Aorta (tissue), 5 donors: ENCODE measurements at regions not wholly inside any gene's neighbourhood (a gene's known extent, or its start where the extent isn't known, plus 50 kb on each side); places are given as distances from the start of the nearest gene placed in this dataset.

Source experiments
- ATAC-seq: fragments of 200-7000 bp; cut with Tn5 transposase; one replicate; pipeline ENCODE4 v1.9.1; 2022; ENCODE audit warnings: moderate library complexity; ENCODE audit not compliant: low FRiP score
- DNase-seq, 2 donors: peaks; one replicate each; pipeline ENCODE4 v3.0.0-alpha.2; 2020
- H3K27ac ChIP-seq, 2 donors: one replicate each; pipeline ENCODE4 v1.5.1; 2013; ENCODE audit warnings: low read length in 2 of 2, mild to moderate bottlenecking in 2 of 2, moderate library complexity in 2 of 2, control low read depth in 1 of 2, inconsistent platforms in 1 of 2, low read depth in 1 of 2
- H3K27me3 ChIP-seq, 2 donors: one replicate each; pipeline ENCODE4 v1.6.1; 2013; ENCODE audit warnings: control low read depth in 1 of 2, low read length in 1 of 2, mild to moderate bottlenecking in 1 of 2, moderate library complexity in 1 of 2; ENCODE audit not compliant: insufficient read depth in 2 of 2, control insufficient read depth in 1 of 2
- H3K36me3 ChIP-seq, 2 donors: one replicate each; pipeline ENCODE4 v1.6.1; 2013; ENCODE audit warnings: control low read depth in 1 of 2, low read length in 1 of 2, mild to moderate bottlenecking in 1 of 2; ENCODE audit not compliant: insufficient read depth in 2 of 2, control insufficient read depth in 1 of 2
- H3K4me1 ChIP-seq, 2 donors: one replicate each; pipeline ENCODE4 v1.6.1; 2013; ENCODE audit warnings: low read length in 2 of 2, control low read depth in 1 of 2, mild to moderate bottlenecking in 1 of 2, moderate library complexity in 1 of 2; ENCODE audit not compliant: insufficient read depth in 2 of 2, control insufficient read depth in 1 of 2
- H3K4me3 ChIP-seq, 2 donors: one replicate each; pipeline ENCODE4 v1.5.1; 2013; ENCODE audit warnings: low read length in 2 of 2, control low read depth in 1 of 2, mild to moderate bottlenecking in 1 of 2
- H3K9me3 ChIP-seq: one replicate; pipeline ENCODE4 v1.6.1; 2013; ENCODE audit warnings: mild to moderate bottlenecking, low read length; ENCODE audit not compliant: control insufficient read depth
- WGBS, 2 donors: extraction: QIAGEN DNeasy Blood & Tissue Kit; methylation state at CpG; one replicate each; pipeline ENCODE4 v1.1.7; 2013; 5-methylcytosine and 5-hydroxymethylcytosine counted together
- intact Hi-C, 2 donors: fragments of 100-400 bp; cut with DNase I; formaldehyde crosslinking; loops; one replicate each; pipeline versions ENCODE4 v1.14.2 to v1.15.0; 2022
- donor health status: healthy with polysubstance abuse.
- donor health status: Bipolar disorder and iron deficiency.
- donor health status: DM: no; HTN: no; CAD: no.
- donor health status: DM: no; HTN: no; CAD: no.
- donor health status: DM: yes; HTN: yes; CAD: no.

DNA sequence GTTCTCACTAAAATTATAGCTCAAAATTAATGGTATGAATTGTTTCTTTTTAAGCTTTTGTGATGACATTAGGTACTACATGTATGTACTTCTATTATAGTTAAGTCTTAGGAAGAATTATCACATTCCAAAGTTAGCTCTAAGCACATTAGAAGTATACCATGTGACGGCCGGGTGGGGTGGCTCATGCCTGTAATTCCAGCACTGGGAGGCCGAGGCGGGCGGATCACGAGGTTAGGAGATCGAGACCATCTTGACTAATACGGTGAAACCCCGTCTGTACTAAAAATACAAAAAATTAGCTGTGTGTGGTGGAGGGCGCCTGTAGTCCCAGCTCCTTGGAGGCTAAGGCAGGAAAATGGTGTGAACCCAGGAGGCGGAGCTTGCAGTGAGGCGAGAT, 1265.1 kb upstream of the SPRY2 start:
- no peak for ATAC-seq
- WGBS, 2 donors = 96 to 97% methylated on average over 12 of the region's 12 CpGs
- H3K9me3 ChIP-seq = no peaks in the 10 kb centered on the region

DNA sequence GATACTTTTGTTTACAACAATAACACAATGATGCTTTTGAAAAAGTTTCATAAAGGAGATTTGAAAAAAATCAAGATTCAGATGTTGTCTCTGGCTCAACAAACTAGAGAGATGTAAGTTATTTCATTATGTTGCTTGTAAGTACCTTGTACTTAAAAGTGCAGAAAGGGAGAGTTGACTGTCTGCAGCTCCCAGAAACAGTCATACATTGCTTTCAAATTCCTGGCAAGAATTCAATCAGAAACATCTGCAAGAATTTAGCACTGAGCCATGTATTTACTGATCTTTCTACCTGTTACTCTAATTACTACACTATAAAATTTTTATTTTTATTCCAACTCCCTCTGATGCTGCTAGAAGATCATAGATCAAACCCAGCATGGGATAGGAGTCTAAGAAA, 1261.3 kb upstream of the SPRY2 start:
- Histone ChIP-seq H3K36me3 (no peaks in the 10 kb centered on the region), H3K4me3 (no peak overlapping the region), H3K9me3 (no peaks in the 10 kb centered on the region), H3K27ac (no peak overlapping the region), H3K27me3 (no peaks in the 10 kb centered on the region), H3K4me1 (no peaks in the 10 kb centered on the region)
- intact Hi-C loops = no loop called here
- no peak for ATAC-seq
- no peak for DNase-seq

More for the DNA sequence above, 1265.1 kb upstream of the SPRY2 start:
- H3K27me3 ChIP-seq = no peaks in the 10 kb centered on the region
- peak in 1 of 2 donors; percentile 67 for DNase-seq
- intact Hi-C loops = no loop called here
- no peak overlapping the region for H3K27ac ChIP-seq
- H3K4me3 ChIP-seq = no peak overlapping the region
- no peaks in the 10 kb centered on the region for H3K4me1 ChIP-seq
- no peaks in the 10 kb centered on the region for H3K36me3 ChIP-seq

DNA sequence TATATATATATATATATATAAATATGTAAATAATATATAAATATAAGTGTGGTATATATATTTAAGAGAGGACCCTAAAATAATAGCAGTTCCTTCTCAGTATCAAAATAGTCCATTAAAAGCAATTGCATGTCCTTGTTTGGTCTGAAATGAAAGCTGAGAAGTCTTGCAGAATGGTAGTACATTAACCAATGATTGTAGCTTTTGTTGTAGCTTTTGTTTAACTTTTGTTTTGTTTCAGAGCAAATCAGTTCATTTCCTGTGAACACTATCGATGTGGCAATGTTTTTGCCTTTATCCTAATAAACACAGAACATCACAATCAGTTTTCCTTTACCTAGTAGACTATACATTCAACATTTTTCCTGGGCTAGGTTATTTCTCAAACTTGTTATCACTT, 1256.2 kb upstream of the SPRY2 start:
- intact Hi-C loops = no loop called here
- DNase-seq = no peak
- Histone ChIP-seq H3K4me1 (no peaks in the 10 kb centered on the region), H3K27ac (no peak overlapping the region), H3K27me3 (no peaks in the 10 kb centered on the region), H3K36me3 (no peaks in the 10 kb centered on the region), H3K9me3 (no peaks in the 10 kb centered on the region), H3K4me3 (no peak overlapping the region)
- 51 to 70% methylated on average over 1 of the region's 1 CpG for WGBS, 2 donors
- ATAC-seq = no peak

DNA sequence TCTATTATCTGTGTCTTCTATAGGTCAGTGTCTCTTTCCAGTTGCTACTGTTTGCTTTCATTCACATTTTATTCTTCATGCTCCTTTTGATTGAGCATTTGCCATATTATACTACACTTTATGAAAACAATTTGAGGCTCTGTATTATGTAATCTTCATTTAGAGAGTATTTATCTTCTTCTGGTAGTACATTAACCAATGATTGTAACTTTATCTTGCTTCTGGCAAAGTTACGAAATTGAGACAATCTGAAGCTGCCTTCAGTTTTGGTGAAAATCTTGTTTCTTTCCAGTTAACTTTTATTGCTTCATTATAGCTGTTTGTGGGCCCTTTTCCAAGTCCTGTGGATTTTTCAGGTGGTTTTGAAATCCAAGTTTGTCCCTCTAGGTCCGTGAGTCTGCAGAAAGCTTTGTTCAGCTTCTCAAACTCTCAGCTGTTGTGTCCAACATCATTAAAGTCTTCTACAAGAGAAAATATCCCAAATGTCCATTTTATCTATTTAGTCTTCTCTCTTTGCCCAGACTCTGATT, 1255.4 kb upstream of the SPRY2 start:
- Histone ChIP-seq H3K4me1 (no peaks in the 10 kb centered on the region), H3K27ac (no peak overlapping the region), H3K4me3 (no peak overlapping the region), H3K27me3 (no peaks in the 10 kb centered on the region), H3K36me3 (no peaks in the 10 kb centered on the region), H3K9me3 (no peaks in the 10 kb centered on the region)
- no peak for ATAC-seq
- intact Hi-C loops = no loop called here
- WGBS, 2 donors = 55 to 62% methylated on average over 2 of the region's 2 CpGs
- no peak for DNase-seq

- no peaks in the 10 kb centered on the region for H3K27me3 ChIP-seq
- no peaks in the 10 kb centered on the region for H3K9me3 ChIP-seq
- intact Hi-C loops = no loop called here
- DNase-seq = no peak
- no peaks in the 10 kb centered on the region for H3K36me3 ChIP-seq
- H3K27ac ChIP-seq = no peak overlapping the region
- no peak overlapping the region for H3K4me3 ChIP-seq
- WGBS, 2 donors = 64 to 79% methylated on average over 3 of the region's 3 CpGs
- ATAC-seq = no peak
- no peaks in the 10 kb centered on the region for H3K4me1 ChIP-seq
Measured at GRCh38 chr13:81591528-81592220, 1250.7 kb upstream of the SPRY2 start.

DNA sequence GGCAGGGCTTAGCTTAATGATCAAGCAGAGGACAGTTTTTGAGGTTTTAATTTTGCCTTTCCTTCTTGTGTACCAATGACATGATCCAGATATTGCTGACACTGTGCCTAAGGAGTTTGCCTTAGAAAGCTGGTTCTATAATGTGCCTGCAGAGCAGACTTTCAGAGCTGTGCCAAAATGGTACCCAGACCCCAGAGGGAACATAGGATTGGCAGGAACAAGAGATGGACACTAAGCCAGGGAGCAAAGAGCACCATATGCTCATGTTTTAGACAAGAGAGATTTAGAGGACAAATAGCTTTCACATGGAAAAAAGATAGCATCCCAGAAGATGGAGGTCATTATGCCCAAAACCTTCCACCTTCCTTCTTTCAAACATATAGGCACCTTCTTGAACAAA, 1241.5 kb upstream of the SPRY2 start:
- no peak for ATAC-seq
- no peaks in the 10 kb centered on the region for H3K27me3 ChIP-seq

GRCh38 chr13:81577601-81578195, 1236.8 kb upstream of the SPRY2 start:
- intact Hi-C loops = no loop called here

More for the DNA sequence above, 1241.5 kb upstream of the SPRY2 start:
- H3K27ac ChIP-seq = no peak overlapping the region
- H3K36me3 ChIP-seq = no peaks in the 10 kb centered on the region
- no peaks in the 10 kb centered on the region for H3K9me3 ChIP-seq
- intact Hi-C loops = no loop called here
- DNase-seq = no peak
- H3K4me3 ChIP-seq = no peak overlapping the region
- H3K4me1 ChIP-seq = no peaks in the 10 kb centered on the region

DNA sequence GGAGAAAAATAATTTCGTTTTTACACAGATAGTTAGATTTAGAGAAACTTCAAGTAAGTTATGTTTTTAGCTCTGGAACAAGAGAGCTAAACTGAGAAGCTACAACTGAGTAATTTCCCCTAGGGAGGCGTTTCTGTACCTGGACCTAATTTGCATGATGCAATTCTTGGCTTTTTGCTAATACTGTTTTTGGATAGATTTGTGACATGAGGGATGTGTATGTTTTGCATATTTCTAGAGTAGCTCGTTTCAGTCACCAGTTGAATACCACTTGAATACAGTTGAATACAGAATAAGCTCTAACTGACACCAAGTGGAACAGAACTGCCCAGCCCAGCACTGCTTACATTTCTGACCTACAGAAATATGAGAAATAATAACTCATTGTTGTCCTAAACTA, 1227.9 kb upstream of the SPRY2 start:
- no peak for ATAC-seq
- no peaks in the 10 kb centered on the region for H3K27me3 ChIP-seq

More at GRCh38 chr13:81577601-81578195, 1236.8 kb upstream of the SPRY2 start:
- Histone ChIP-seq H3K27ac (no peak overlapping the region), H3K4me3 (no peak overlapping the region), H3K9me3 (no peaks in the 10 kb centered on the region), H3K4me1 (no peaks in the 10 kb centered on the region), H3K36me3 (no peaks in the 10 kb centered on the region), H3K27me3 (no peaks in the 10 kb centered on the region)
- WGBS, 2 donors = 10 to 12% methylated on average over 2 of the region's 2 CpGs
- ATAC-seq (no peak), DNase-seq (no peak)

DNA sequence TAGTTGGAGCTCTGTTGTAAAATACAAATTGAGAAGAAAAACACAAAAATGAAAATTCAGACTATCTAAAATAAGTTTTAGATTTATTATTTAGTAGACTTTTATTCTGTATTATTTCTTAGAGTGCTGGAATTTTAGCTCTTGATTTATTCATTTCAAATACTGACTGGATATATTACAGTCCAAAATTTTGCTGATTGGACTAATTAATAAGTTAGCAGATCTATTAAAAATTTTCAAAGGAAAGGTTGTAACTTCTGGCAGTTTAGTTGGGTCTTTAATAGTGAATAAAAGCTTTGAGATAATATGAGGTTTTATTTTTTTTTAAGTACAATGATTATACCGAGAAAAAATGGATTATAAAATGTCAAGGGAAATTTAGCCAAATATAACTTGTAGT, 1224.9 kb upstream of the SPRY2 start:
- Histone ChIP-seq H3K27ac (no peak overlapping the region), H3K36me3 (no peaks in the 10 kb centered on the region), H3K4me1 (no peaks in the 10 kb centered on the region), H3K27me3 (no peaks in the 10 kb centered on the region), H3K4me3 (no peak overlapping the region), H3K9me3 (no peaks in the 10 kb centered on the region)
- intact Hi-C loops = no loop called here
- no peak for ATAC-seq
- WGBS, 2 donors = 64 to 75% methylated on average over 1 of the region's 1 CpG
- DNase-seq = no peak

More for the DNA sequence above, 1227.9 kb upstream of the SPRY2 start:
- no peak for DNase-seq
- H3K4me3 ChIP-seq = no peak overlapping the region
- intact Hi-C loops = no loop called here
- no peaks in the 10 kb centered on the region for H3K4me1 ChIP-seq
- no peaks in the 10 kb centered on the region for H3K36me3 ChIP-seq
- WGBS, 2 donors = 61 to 70% methylated on average over 3 of the region's 3 CpGs
- H3K27ac ChIP-seq = no peak overlapping the region
- H3K9me3 ChIP-seq = no peaks in the 10 kb centered on the region
